ENCODE measurements at regions not wholly inside any gene's neighbourhood (a gene's known extent, or its start where the extent isn't known, plus 50 kb on each side); places are given as distances from the start of the nearest gene placed in this dataset.

DNA sequence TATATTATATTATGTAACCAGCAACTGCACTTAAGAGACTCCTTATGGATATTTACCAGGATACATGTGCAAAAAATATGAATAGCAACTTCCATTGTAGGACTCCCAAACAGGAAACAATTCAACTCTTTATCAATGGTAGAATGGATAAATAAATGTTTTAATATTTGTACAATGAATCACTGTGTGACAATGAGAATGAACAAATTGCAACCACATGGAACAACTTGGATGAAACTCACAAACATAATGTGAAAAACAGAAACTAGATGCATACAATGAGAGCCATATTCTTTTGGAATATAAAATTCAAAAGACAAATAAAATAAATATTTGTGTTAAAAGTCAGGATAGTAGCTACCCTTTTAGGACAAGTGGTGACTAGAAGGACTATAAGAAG, 1015.7 kb downstream of the TECRL start:
- ATAC-seq (no peak), DNase-seq (no peak)
- intact Hi-C loops (cut with DNase I) = no loop called here
- Histone ChIP-seq H3K27me3 (no peaks in the 10 kb centered on the region), H3K36me3 (no peaks in the 10 kb centered on the region), H3K4me1 (no peaks in the 10 kb centered on the region), H3K9me3 (peaks cover 0 to 26% of the 10 kb centered on the region in 2 donors), H3K27ac (no peak overlapping the region), H3K4me3 (no peak overlapping the region)
- TF ChIP-seq, protein P1, sequence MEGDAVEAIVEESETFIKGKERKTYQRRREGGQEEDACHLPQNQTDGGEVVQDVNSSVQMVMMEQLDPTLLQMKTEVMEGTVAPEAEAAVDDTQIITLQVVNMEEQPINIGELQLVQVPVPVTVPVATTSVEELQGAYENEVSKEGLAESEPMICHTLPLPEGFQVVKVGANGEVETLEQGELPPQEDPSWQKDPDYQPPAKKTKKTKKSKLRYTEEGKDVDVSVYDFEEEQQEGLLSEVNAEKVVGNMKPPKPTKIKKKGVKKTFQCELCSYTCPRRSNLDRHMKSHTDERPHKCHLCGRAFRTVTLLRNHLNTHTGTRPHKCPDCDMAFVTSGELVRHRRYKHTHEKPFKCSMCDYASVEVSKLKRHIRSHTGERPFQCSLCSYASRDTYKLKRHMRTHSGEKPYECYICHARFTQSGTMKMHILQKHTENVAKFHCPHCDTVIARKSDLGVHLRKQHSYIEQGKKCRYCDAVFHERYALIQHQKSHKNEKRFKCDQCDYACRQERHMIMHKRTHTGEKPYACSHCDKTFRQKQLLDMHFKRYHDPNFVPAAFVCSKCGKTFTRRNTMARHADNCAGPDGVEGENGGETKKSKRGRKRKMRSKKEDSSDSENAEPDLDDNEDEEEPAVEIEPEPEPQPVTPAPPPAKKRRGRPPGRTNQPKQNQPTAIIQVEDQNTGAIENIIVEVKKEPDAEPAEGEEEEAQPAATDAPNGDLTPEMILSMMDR (IDR thresholded peaks at IDR 0.05) = no peak

DNA sequence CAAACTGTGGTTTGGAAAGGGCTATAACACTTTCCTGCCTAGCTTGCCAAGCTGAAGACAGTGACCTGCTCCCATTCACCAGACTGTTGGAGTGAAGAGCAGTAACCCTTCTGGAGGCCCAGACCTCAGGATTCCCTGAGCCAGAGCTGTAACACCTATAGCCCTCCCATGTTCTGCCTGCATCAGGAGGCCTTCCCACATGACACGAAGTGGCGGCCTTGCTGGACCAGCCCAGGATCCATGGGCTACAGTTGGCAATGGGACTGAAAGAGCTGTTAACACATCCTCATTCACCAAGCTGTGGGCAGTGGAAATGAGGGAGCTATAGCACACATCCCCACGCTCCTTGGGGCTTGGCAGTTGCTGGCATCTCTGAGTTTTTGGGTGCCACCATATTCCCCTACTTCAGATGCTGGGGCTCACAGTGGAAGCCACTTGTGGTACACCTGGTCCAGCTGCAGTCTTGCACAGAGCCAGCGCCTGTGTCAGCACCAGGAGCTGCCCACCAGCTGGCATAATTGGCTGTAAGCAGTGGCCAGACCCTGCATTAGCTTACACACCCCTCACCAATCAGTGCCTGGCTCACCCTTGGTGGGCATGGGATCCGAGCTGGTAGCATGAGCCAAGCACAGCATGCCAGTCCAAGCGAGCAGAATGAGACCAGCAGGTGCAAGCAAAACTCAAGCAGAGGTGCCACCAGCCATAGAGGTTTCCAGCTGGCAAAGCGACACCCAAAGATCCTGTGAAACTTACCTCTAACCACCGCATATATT, 1029.3 kb downstream of the TECRL start:
- TF ChIP-seq, protein P1 (IDR thresholded peaks at IDR 0.05) = no peak
- DNase-seq = peak in 1 of 4 donors; percentile 34
- Histone ChIP-seq H3K4me3 (no peak overlapping the region), H3K27ac (no peak overlapping the region), H3K4me1 (no peaks in the 10 kb centered on the region), H3K9me3 (peaks cover 0 to 20% of the 10 kb centered on the region in 2 donors), H3K36me3 (no peaks in the 10 kb centered on the region), H3K27me3 (no peaks in the 10 kb centered on the region)
- no peak for ATAC-seq
- intact Hi-C loops (cut with DNase I) = no loop called here

DNA sequence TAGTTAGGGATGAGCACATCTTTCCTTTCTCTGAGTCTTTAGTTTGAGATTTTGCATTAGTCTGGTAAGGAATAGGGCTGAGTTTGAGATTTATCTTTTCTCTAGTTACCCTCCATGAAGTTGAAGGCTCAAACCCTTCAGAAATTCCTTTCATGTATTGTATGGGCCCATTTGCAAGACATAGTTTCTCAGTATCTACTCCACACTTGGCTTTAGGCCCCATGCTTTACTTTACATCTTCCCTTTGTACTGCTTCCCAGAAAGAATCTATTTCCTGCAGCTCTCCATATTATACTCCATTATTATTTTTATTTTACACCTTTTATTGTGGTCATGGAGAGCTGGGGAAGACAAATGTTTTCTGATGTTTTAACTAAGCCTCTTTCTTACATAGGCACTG, 1038.2 kb downstream of the TECRL start:
- no peaks in the 10 kb centered on the region for H3K9me3 ChIP-seq
- no peak overlapping the region for H3K4me3 ChIP-seq
- intact Hi-C loops (cut with DNase I) = no loop called here
- DNase-seq = no peak
- ATAC-seq = no peak
- H3K4me1 ChIP-seq = no peaks in the 10 kb centered on the region
- no peak overlapping the region for H3K27ac ChIP-seq
- TF ChIP-seq, protein P1 (IDR thresholded peaks at IDR 0.05) = no peak
- H3K36me3 ChIP-seq = no peaks in the 10 kb centered on the region
- no peaks in the 10 kb centered on the region for H3K27me3 ChIP-seq

DNA sequence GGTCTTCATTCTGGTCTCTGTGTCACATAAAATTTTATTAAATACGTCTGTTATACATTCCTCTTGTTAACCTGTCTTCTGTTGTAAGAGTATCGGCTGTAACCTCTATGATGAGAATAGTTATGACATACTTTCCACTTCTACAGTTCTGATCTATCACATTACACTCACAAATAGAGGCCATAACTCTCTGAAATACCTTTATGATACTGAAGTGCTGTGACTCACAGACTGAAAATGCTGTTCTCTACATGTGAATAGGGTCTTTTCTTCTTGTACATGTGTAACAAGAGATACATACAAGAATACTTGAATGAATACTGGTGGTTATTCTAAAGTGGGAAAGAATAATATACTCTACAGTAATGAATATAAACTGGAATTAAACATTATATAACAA, 1047.6 kb downstream of the TECRL start:
- Histone ChIP-seq H3K36me3 (no peaks in the 10 kb centered on the region), H3K27me3 (no peaks in the 10 kb centered on the region), H3K27ac (no peak overlapping the region), H3K9me3 (no peaks in the 10 kb centered on the region), H3K4me1 (no peaks in the 10 kb centered on the region), H3K4me3 (no peak overlapping the region)
- TF ChIP-seq, protein P1 (IDR thresholded peaks at IDR 0.05) = no peak
- no peak for ATAC-seq
- intact Hi-C loops (cut with DNase I) = no loop called here
- no peak for DNase-seq

DNA sequence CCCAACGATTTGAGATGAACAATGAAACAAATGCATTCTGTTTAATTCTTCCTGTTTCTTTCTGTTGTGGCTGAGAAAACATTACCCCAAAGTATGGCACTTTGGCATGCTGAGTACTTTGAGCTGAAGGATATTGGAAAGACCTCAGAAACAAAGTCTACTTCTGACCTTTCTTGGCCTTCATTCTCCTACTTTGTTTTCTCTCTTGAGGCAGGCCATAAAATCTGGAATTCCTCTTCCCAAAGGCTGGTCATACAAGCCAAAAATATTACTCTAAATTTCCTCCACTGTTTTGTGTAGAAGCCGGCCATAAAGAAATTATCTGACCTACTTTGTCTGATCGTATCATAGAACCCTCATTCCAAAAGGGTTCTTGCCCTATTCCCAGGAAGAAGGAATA, 1048.2 kb downstream of the TECRL start:
- H3K27ac ChIP-seq = no peak overlapping the region
- no peak overlapping the region for H3K4me3 ChIP-seq
- no peaks in the 10 kb centered on the region for H3K27me3 ChIP-seq
- intact Hi-C loops (cut with DNase I) = no loop called here
- no peaks in the 10 kb centered on the region for H3K4me1 ChIP-seq
- ATAC-seq (no peak), DNase-seq (no peak)
- H3K9me3 ChIP-seq = no peaks in the 10 kb centered on the region
- no peaks in the 10 kb centered on the region for H3K36me3 ChIP-seq
- TF ChIP-seq, protein P1 (IDR thresholded peaks at IDR 0.05) = no peak
